RWPE1 (cell line): ENCODE measurements at regions not wholly inside any gene's neighbourhood (a gene's known extent, or its start where the extent isn't known, plus 50 kb on each side); places are given as distances from the start of the nearest gene placed in this dataset.
"Not testable (repeated sequence)": the region's sequence is repeated elsewhere in the genome, so short reads cannot be mapped to it uniquely, and the experiment has no call there.

ENCODE experiments used
- CTCF ChIA-PET: fragments of 350-600 bp; sonication (Branson Sonifier 250); formaldehyde crosslinking; extraction: SDS; loops from one replicate; lab custom pipeline; 2021; lab: Yijun Ruan, JAX
- POLR2A ChIA-PET: fragments of 400-600 bp; formaldehyde crosslinking; extraction: SDS; loops from one replicate; lab custom pipeline; 2020; ENCODE audit warnings: antibody characterized with exemption; ENCODE audit not compliant: low non-redundant PET; lab: Yijun Ruan, JAX
- DNase-seq: peaks from one replicate; pipeline ENCODE4 v3.0.0; 2012; ENCODE audit warnings: low spot score
- H3K27ac ChIP-seq: fragments of 450-650 bp; 2 replicates; pipeline ENCODE4 v1.5.1; 2017
- CTCF ChIP-seq: fragments of 450-650 bp; conservative IDR thresholded peaks from 2 replicates; pipeline ENCODE4 v1.5.1; 2017; ENCODE audit warnings: low read depth, mild to moderate bottlenecking

- no peak overlapping the region for H3K27ac ChIP-seq
- no peak for TF ChIP-seq CTCF
- ChIA-PET CTCF (no interaction called here), POLR2A (no interaction called here)
- no peak for DNase-seq
Measured at GRCh38 chr4:42237451-42237850, 85.0 kb upstream of the BEND4 start.

- CTCF ChIA-PET, result no interaction called here
- no peak for DNase-seq
- H3K27ac ChIP-seq, result no peak overlapping the region
- POLR2A ChIA-PET, result no interaction called here
- TF ChIP-seq CTCF, result no peak
Measured at GRCh38 chr4:42248972-42249371, 96.5 kb upstream of the BEND4 start.

- CTCF ChIA-PET, result no interaction called here
- DNase-seq, result no peak
- TF ChIP-seq CTCF, result no peak
- H3K27ac ChIP-seq, result no peak overlapping the region
- POLR2A ChIA-PET, result no interaction called here
Measured at GRCh38 chr4:42252315-42252714, 99.9 kb upstream of the BEND4 start.

- CTCF ChIA-PET, POLR2A ChIA-PET, H3K27ac ChIP-seq, DNase-seq: not testable (repeated sequence)
Measured at GRCh38 chr4:42257645-42258044, 105.2 kb upstream of the BEND4 start.

- no peak for DNase-seq
- TF ChIP-seq CTCF, result no peak
- no peak overlapping the region for H3K27ac ChIP-seq
- ChIA-PET POLR2A (no interaction called here), CTCF (no interaction called here)
Measured at GRCh38 chr4:42262701-42263490, 110.4 kb upstream of the BEND4 start.

GRCh38 chr4:42265782-42266602, 113.5 kb upstream of the BEND4 start:
- H3K27ac ChIP-seq, result no peak overlapping the region
- CTCF ChIA-PET, result no interaction called here
- no peak for TF ChIP-seq CTCF
- DNase-seq, result no peak
- POLR2A ChIA-PET, result no interaction called here

- no peak for TF ChIP-seq CTCF
- POLR2A ChIA-PET, result no interaction called here
- no peak for DNase-seq
Measured at GRCh38 chr4:42267724-42268123, 115.3 kb upstream of the BEND4 start.

More at GRCh38 chr4:42267724-42268123, 115.3 kb upstream of the BEND4 start:
- no peak overlapping the region for H3K27ac ChIP-seq
- CTCF ChIA-PET, result interaction anchor here (0.6 kb wide), 1 partner anchor 255 kb away, joined by 3 read pairs; no protein-coding TSS in a partner anchor
